ENCODE measurements at regions not wholly inside any gene's neighbourhood (a gene's known extent, or its start where the extent isn't known, plus 50 kb on each side); places are given as distances from the start of the nearest gene placed in this dataset.

DNA sequence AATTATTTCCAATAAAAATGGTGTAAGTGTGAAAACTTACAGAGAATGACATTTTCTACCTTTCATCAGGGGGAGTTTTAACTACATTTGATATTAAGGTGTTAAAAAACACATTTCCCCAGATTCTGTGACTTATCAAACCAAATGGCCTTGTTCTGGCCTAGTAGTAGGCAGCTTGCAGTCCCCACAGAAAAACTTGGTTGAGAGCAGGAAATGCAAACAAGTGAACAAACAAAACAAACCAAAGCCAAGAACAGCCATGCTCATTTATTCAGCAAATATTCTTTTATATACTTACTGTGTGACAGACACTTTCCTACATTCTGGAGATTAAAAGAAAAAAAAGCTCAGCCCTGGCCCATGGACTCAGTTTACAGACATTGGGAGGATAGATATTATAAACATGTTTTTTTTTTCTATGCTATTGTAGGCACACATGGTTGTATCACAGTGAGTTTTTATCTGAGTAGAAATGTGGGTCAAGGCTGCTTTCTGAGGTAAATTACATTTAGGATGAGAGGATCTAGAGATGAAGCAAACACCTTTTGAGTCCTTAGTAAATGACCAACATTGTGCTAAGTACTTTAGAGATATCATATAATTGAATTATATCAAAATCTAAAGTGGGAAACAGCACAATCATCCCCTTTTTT lies 449.2 kb upstream of the AADAT start:
- BruUV-seq (replicated peaks), result no TSS peak
- intact Hi-C loops (cut with micrococcal nuclease), result no loop called here
- Histone ChIP-seq H3K36me3 (ENCODE audit: control insufficient read depth in 1 of 2, insufficient read depth in 2 of 2, low read length in 2 of 2) (no peaks in the 10 kb centered on the region), H3K27me3 (ENCODE audit: insufficient read depth, low read length) (no peaks in the 10 kb centered on the region), H3K9me2 (ENCODE audit: insufficient read depth) (no peaks in the 10 kb centered on the region; the same call in 1 of the 2 replicates), H3K27ac (ENCODE audit: low read depth, low read length) (no peak overlapping the region), H3K9ac (ENCODE audit: low read length) (no peak overlapping the region), H3K4me3 (replicated peaks in 1 of 2; ENCODE audit: low read depth in 1 of 2, low read length in 2 of 2) (no peak overlapping the region), H2AFZ (ENCODE audit: low read depth, low read length, poor library complexity, severe bottlenecking) (no peak overlapping the region), H3K79me2 (ENCODE audit: insufficient read depth, low read length) (no peaks in the 10 kb centered on the region), H3K4me2 (ENCODE audit: low read length) (no peak overlapping the region), H4K20me1 (ENCODE audit: insufficient read depth) (no peaks in the 10 kb centered on the region), H3K9me3 (ENCODE audit: control insufficient read depth in 1 of 2, insufficient read depth in 1 of 2, low read depth in 1 of 2, low read length in 2 of 2) (no peaks in the 10 kb centered on the region), H3K4me1 (ENCODE audit: control insufficient read depth in 1 of 2, insufficient read depth in 2 of 2, low read length in 2 of 2) (no peaks in the 10 kb centered on the region)
- ChIA-PET RAD21 (ENCODE audit: low non-redundant PET in 1 of 2, low total read pairs in 2 of 2, uncharacterized antibody in 2 of 2, unreplicated experiment in 2 of 2) (no interaction called here), CTCF (no interaction called here), POLR2A (no interaction called here)
- DNase-seq (ENCODE audit: low read depth, low spot score) (no peak), ATAC-seq (no peak)
- TF ChIP-seq, protein P1, sequence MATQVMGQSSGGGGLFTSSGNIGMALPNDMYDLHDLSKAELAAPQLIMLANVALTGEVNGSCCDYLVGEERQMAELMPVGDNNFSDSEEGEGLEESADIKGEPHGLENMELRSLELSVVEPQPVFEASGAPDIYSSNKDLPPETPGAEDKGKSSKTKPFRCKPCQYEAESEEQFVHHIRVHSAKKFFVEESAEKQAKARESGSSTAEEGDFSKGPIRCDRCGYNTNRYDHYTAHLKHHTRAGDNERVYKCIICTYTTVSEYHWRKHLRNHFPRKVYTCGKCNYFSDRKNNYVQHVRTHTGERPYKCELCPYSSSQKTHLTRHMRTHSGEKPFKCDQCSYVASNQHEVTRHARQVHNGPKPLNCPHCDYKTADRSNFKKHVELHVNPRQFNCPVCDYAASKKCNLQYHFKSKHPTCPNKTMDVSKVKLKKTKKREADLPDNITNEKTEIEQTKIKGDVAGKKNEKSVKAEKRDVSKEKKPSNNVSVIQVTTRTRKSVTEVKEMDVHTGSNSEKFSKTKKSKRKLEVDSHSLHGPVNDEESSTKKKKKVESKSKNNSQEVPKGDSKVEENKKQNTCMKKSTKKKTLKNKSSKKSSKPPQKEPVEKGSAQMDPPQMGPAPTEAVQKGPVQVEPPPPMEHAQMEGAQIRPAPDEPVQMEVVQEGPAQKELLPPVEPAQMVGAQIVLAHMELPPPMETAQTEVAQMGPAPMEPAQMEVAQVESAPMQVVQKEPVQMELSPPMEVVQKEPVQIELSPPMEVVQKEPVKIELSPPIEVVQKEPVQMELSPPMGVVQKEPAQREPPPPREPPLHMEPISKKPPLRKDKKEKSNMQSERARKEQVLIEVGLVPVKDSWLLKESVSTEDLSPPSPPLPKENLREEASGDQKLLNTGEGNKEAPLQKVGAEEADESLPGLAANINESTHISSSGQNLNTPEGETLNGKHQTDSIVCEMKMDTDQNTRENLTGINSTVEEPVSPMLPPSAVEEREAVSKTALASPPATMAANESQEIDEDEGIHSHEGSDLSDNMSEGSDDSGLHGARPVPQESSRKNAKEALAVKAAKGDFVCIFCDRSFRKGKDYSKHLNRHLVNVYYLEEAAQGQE (IDR thresholded peaks at IDR 0.05; ENCODE audit: low read depth), result no peak
- TF ChIP-seq EGR1 (IDR thresholded peaks at IDR 0.05; ENCODE audit: low read depth) (no peak), ELF1 (IDR thresholded peaks at IDR 0.05; ENCODE audit: borderline replicate concordance, low read depth) (no peak), JUND (IDR thresholded peaks at IDR 0.05) (no peak)
- TF ChIP-seq, protein P2, sequence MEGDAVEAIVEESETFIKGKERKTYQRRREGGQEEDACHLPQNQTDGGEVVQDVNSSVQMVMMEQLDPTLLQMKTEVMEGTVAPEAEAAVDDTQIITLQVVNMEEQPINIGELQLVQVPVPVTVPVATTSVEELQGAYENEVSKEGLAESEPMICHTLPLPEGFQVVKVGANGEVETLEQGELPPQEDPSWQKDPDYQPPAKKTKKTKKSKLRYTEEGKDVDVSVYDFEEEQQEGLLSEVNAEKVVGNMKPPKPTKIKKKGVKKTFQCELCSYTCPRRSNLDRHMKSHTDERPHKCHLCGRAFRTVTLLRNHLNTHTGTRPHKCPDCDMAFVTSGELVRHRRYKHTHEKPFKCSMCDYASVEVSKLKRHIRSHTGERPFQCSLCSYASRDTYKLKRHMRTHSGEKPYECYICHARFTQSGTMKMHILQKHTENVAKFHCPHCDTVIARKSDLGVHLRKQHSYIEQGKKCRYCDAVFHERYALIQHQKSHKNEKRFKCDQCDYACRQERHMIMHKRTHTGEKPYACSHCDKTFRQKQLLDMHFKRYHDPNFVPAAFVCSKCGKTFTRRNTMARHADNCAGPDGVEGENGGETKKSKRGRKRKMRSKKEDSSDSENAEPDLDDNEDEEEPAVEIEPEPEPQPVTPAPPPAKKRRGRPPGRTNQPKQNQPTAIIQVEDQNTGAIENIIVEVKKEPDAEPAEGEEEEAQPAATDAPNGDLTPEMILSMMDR (IDR thresholded peaks at IDR 0.05 in 2 of 3, conservative IDR thresholded peaks at IDR 0.05 in 1 of 3; ENCODE audit: borderline replicate concordance in 1 of 3, insufficient read depth in 1 of 3, low read depth in 2 of 3, low read length in 2 of 3), result no peak
